GM12865 (cell line): ENCODE measurements at regions not wholly inside any gene's neighbourhood (a gene's known extent, or its start where the extent isn't known, plus 50 kb on each side); places are given as distances from the start of the nearest gene placed in this dataset.

Experiments
- DNase-seq: peaks from one replicate; pipeline ENCODE4 v3.0.0; 2010; ENCODE audit warnings: low read depth
- H3K4me3 ChIP-seq: 2 replicates; pipeline ENCODE4 v1.5.1; 2011; ENCODE audit warnings: mild to moderate bottlenecking, low read depth, low read length, control low read depth
- TF ChIP-seq, protein P1 (sequence below): IDR thresholded peaks from 2 replicates; pipeline ENCODE4 v1.5.1; 2011; ENCODE audit warnings: low read length, control low read depth, low read depth, inconsistent platforms; ENCODE audit not compliant: insufficient read depth; ENCODE audit errors: missing control alignments

GRCh38 chr6:133093956-133094355 lies 147.2 kb upstream of the EYA4 start:
- DNase-seq = no peak
- H3K4me3 ChIP-seq = no peak overlapping the region
- TF ChIP-seq, protein P1, sequence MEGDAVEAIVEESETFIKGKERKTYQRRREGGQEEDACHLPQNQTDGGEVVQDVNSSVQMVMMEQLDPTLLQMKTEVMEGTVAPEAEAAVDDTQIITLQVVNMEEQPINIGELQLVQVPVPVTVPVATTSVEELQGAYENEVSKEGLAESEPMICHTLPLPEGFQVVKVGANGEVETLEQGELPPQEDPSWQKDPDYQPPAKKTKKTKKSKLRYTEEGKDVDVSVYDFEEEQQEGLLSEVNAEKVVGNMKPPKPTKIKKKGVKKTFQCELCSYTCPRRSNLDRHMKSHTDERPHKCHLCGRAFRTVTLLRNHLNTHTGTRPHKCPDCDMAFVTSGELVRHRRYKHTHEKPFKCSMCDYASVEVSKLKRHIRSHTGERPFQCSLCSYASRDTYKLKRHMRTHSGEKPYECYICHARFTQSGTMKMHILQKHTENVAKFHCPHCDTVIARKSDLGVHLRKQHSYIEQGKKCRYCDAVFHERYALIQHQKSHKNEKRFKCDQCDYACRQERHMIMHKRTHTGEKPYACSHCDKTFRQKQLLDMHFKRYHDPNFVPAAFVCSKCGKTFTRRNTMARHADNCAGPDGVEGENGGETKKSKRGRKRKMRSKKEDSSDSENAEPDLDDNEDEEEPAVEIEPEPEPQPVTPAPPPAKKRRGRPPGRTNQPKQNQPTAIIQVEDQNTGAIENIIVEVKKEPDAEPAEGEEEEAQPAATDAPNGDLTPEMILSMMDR = no peak

- TF ChIP-seq, protein P1 = no peak
- DNase-seq = no peak
- no peak overlapping the region for H3K4me3 ChIP-seq
Observed at GRCh38 chr6:133097208-133097607, 143.9 kb upstream of the EYA4 start.

GRCh38 chr6:133099573-133099972 lies 141.6 kb upstream of the EYA4 start:
- no peak for DNase-seq
- TF ChIP-seq, protein P1 = no peak
- H3K4me3 ChIP-seq = no peak overlapping the region

GRCh38 chr6:133100865-133101264 lies 140.3 kb upstream of the EYA4 start:
- no peak overlapping the region for H3K4me3 ChIP-seq
- TF ChIP-seq, protein P1 = no peak
- no peak for DNase-seq

DNA sequence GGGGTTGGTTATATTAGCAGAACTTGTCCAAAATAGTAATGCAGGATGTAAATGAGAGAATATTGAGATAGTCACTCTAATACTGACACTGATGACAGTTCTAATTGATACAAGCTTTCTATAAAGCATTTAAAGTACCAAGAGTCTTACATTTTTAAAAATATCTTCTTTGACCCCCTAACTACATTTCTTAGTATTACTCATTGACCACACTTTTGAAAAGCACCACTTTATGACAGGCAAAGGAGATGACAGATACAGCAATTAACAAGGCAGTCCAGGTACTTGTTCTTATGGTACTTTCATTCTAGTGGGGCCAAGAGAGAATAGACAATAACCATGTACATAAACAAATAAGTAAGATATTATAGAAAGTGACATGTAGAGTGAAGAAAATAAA lies 139.4 kb upstream of the EYA4 start:
- no peak for DNase-seq
- TF ChIP-seq, protein P1 = no peak
- no peak overlapping the region for H3K4me3 ChIP-seq

DNA sequence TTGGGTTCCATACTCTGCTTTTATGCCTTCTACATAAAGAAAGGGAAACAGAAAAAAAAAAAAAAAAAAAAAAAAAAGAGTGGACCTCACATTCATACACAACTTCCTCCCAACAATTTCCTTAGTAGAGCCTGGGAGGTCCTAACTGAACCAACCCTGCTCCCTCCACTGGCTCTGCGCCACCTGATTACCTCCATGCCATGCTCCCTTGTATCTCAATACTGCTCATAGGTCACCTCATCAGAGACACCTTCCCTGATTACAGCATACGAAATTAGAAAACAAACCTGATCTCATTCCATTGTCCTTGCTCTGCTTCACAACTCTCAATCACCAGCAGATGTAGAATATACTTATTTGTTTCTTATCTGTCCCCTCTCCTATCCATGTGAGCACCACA lies 134.2 kb upstream of the EYA4 start:
- no peak for DNase-seq
- TF ChIP-seq, protein P1 = no peak
- no peak overlapping the region for H3K4me3 ChIP-seq

- H3K4me3 ChIP-seq = no peak overlapping the region
- TF ChIP-seq, protein P1 = no peak
- DNase-seq = no peak
Observed at GRCh38 chr6:133108419-133108818, 132.7 kb upstream of the EYA4 start.
